ENCODE measurements at regions not wholly inside any gene's neighbourhood (a gene's known extent, or its start where the extent isn't known, plus 50 kb on each side); places are given as distances from the start of the nearest gene placed in this dataset.

DNA sequence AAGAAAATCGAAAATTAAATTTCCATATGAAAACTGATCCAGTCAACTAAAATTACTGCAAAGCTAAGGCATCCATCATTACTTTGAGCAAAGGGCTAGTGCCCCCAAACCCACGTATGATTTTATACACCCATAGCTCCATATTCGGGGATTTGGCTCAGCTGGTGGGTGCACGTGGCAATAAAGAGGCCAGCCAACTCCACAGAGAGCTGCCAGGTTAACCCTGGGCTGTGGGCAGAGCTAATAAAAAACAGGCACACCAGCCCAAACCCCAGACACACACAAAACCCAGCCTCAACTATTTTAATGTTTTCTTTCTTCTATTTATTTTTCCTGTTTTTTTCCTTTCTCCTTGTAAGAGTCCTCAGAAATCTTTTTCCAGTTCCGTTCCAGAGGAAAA is 151.3 kb upstream of the SOX11 start:
- no peak for DNase-seq (ENCODE audit: low spot score)

DNA sequence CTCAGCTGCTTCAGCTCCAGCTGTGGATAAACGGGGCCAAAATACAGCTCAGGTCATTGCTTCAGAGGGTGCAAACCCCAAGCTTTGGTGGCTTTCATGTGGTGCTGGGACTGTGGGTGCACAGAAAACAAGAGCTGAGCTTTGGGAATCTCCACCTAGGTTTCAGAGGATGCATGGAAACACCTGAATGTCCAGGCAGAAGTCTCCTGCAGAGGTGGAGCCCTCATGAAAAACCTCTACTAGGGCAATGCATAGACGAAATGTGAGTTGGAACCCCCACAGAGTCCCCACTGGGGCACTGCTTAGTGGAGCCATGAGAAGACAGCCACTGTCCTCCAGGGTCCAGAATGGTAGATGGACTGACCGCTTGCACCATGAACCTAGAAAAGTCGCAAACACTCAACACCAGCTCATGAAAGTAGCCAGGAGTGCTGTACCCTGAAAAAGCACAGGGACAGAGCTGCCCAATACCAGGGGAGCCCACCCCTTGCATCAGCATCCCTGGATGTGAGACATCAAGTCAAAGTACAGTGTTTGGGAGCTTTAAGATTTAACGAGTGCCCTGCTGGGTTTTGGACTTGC is 147.9 kb upstream of the SOX11 start:
- no peak for DNase-seq (ENCODE audit: low spot score)

DNA sequence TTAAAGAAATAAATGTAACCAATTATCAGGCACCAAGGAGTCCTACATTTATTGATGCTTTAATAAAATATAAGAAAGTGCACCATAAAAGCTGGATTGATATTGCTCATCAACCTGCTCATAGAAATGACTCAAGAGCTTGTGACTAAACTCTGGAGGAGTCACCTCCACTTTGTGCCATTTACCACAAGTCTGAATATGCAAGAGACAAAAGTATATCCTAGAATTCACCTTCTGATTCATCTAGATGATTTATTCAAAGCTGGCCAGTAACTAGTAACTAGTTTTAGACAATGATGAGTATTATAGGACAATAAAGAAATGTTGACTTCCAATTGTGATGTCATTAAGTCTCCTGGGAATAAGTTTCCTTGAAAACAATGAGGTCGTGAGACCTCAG is 146.0 kb upstream of the SOX11 start:
- DNase-seq (ENCODE audit: low spot score), result no peak

DNA sequence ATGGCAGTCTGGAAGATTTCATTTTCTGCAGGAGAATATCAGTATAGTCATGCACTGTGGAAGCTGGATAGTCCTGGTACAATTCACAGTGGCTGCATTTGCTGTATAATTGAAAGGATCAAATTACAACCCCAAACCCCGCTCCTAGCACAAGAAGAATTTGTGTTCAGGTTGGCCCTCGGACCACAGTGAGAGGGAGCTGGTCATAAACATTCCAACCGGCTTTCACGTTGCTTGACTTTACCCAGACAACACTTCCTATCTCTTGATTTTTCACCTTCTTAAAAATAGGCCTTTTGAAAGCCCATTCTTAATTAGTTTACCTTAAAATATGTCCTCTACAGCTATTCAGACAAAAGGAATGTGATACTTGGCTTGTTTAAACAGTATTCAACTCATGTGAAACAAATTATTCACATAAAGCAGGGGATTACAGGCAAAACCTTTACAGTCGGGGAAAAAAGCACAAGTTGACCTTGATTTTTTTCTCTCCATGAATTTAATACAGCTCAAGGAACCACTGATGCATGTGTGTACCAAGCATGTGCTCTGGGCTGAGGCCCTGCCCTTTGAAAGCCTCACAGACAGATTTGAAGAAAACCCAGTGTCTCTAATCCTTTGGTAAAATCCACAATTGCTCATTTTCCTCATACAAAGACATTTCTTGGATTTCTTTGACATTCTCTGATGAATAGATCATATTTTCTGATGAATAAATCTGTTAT is 143.0 kb upstream of the SOX11 start:
- no peak for DNase-seq (ENCODE audit: low spot score)

DNA sequence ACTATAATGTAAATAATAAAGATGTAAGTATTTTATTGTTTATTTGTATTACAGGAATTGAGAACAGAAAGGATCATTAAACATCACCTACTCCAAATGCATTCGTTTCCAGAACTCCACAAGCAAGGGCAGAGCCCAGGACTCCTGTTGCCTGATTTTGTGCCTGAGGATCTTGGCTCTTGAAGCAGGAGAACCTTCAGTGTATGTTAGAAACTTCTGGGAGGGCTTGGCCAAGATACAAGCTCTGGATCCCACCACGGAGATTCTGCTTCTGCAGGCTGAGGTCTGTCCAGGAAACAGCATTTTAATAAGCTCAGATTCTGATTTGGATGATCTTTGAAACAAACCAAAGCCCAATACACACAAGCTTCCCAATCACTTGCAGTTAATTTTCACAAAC is 142.4 kb upstream of the SOX11 start:
- no peak for DNase-seq (ENCODE audit: low spot score)

DNA sequence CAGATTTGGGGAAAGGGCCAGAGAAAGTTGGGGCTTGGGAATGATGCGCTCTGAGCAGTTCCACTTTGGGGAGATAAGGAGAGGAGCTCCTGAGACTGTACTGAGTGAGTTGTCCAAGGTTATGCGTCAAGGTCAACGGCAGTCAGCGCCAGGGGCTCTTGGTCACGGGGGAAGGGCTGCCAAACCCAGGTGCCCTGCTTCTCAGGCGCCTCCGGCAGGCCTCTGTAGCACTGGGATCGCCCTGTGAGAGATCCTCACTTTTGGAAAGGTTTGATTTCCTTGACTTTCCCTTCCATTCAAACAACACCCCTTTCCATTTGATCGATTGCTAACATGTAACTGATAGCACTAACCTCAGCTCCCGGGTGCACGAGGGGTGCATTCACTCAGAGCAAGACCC is 136.5 kb upstream of the SOX11 start:
- no peak for DNase-seq (ENCODE audit: low spot score)

DNA sequence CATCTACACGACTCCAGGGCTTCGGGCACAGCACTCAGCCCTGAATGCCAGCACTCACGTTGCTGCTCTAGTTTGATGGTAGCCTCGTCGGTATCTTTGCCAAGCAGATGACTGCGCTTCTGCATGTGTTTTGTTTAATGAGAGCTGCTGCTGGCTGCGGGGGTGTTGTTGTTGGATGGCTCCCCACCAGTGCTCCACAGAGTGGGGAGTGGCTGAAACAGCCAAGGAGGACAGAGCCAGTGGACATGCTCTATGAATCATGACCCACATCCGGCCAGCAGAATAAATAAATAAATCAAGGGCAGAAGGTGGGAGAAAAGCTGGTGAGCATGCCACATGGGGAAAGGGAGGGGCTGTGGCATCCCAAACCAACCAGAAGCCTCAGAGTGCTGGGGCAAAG is 131.2 kb upstream of the SOX11 start:
- DNase-seq (ENCODE audit: low spot score), result no peak

DNA sequence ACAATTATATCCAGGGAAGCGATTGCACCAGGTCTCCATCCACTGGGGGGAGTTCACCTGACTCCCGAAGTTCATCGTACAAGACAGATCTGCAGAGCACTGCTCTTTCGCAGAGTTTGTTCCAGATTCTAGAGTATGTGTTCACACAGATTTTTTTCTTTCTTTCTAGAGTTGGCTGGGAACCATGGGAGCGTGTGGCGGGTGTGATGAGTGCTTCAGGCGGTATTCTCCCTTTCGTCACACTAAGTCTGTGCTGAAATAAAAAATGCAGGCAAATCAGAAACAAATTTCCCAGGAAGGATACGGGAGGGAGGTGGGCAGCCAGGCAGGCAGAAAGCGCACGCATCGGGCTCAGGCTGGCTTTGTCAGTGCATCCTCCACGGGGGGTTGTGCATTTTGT is 129.8 kb upstream of the SOX11 start:
- DNase-seq (ENCODE audit: low spot score), result no peak

DNA sequence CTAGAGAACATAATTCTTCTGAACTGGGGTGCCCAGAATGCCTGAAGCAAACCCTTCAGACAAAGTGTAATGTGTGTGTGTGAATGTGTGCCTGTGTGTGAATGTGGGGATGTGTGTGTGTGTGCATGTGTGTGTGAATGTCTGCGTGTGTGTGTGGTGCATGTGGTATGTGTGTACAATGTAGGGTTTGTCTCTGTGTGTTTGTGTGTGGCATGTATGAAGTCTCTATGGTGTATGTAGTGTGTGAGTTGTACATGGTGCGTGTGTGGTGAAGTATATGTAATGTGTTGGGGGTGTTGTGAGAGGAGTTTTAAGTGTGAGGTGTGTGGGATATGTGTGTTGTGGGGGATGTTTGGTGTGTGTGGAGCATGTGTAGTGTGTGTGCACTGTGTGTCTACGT is 129.3 kb upstream of the SOX11 start:
- DNase-seq (ENCODE audit: low spot score), result no peak

DNA sequence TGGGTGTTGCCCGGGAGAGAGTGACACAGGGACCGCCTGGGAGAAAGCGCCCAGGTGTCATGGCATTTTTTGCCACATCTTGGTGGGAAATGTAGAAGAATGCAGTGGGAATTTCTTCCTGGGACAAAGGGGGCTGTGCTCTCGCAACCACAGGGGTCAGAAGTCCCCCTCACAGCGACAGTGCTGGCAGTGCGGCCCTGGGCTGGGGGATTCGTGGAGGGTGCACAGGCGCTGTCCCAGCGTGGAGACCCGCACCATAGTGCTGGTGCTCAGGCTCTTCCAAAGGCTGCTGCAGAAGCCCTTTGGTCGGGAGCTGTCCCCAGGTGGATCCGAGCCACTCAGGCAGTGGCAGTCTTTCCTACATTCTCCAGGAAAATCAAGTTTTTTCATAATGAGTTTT is 128.8 kb upstream of the SOX11 start:
- no peak for DNase-seq (ENCODE audit: low spot score)

DNA sequence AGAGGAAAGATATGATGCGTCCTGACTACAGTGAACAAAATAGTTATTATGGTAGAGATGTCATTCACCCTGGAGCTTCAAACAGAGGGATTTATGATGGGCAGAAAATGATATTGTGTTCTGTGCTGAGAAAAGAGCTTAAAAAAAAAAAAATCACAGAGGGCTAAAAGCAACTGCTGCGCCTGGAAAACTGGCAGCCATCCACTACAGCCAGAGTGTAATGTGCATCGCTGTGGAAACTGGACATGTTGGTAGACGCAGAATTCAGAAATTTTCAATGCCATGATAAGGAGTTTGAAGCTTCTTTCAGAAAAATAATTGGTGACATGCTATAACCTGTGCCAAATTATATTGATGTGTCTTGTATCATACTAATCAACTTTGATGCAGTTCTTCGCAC is 122.9 kb upstream of the SOX11 start:
- no peak for DNase-seq (ENCODE audit: low spot score)

DNA sequence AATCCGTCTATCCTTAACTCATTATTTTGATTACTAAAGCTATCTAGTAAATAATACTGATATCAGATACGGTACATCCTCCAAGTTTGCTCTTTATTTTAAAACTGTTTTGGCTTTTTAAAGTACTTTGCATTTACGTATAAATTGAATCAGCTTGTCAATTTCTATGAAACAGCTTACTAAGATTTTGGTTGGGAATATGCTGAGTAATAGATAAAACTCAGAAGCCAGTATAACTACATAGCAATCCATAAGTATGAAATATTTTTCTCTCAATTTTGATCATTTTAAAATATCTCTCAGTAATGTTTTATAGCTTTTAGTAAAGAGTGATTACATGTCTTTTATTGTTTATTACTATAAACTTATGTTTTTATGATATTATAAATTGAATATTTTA is 116.2 kb upstream of the SOX11 start:
- no peak for DNase-seq (ENCODE audit: low spot score)

DNA sequence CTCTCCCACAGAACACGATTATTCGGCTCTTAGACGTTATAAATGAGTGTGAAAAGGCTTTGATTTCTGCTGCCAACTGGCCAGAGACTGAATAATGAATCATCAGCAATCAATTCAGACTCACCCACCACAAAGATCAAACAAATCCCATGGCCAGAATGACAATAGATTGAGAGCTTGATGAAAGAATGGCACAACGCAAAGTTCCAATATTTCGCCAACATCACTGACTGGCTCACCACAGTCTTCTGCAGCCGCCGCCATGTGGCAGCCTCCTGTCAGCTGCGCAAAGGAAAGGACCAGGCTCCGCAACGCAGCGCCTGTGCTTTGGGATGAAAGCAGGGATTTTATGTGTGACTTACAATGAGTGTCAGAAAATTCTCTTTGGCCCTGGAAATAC is 104.4 kb upstream of the SOX11 start:
- DNase-seq (ENCODE audit: low spot score), result peak; percentile 3

DNA sequence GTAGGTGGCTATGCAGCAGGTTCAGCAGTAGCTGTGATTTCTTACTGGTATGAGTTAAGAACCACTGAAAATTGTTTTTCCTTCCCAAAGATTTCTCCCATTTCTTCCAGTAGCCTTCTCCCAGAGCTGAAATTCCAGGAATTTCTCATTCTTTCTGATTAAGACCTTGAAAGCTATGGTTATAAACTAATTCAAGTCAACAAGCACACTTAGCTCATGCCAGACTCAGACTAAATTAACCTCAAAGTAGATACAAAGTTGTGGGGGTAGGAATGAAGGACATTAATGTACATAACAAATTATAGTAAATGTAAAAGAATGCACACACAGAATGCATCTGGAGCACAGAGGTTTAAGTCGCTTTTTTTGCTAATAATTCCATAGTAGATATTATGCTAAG is 103.6 kb upstream of the SOX11 start:
- no peak for DNase-seq (ENCODE audit: low spot score)

DNA sequence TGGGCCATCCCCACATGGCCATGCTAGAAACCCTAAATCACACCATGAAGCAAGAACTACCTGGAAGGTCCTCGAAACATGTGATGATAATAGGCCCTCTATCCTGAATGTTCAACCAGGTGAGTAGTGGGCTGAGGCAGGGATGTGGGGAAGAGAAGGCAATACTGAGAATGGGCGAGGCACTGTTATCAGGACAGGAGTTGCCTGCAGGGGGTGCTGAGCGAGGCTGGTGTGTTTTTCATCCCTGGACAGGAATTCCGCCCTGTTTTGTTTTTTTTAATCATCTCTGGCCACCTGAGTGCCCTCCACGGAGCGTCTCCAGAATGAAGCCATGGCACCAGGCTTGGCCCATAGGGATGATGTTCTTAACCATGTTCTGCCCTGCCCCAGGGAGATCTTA is 103.0 kb upstream of the SOX11 start:
- DNase-seq (ENCODE audit: low spot score), result no peak

DNA sequence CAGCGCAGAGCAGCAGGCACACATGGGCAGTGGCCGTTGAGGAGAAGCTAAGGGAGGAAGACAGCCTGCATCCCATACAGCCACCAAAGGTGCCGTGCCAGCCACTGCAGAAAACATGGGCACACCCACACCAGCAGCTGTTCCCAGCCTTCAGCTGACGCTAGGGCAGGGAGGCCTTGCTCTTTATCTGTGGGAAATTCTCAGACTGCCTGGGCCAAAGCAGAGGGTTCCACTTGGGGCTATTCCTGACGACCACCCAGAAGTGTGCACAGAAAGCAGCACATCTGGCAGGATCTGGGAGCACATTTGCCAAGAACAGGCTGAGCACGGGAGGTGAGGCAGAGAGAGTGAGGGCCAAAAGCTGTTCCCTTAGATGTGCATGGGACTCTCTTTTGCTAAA is 101.3 kb upstream of the SOX11 start:
- DNase-seq (ENCODE audit: low spot score), result no peak

DNA sequence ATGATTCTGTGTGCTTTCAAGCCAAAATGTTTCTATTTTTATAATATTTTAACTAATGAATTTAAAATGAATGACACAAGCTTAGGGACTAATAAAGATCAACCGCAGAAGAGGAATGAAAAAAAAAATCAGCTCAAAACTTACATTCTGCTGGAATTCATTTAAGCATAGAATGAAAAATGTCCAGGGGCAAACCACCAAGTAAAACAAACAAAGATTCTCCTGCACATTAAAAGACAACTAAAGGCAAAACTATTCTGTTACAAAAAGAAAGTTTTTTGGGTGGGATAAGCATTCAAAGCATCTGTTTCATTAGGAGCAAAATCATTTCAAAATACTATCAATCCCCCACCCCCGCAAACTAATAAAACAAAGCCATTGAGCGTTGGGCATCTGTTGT is 99.3 kb upstream of the SOX11 start:
- DNase-seq (ENCODE audit: low spot score), result no peak

DNA sequence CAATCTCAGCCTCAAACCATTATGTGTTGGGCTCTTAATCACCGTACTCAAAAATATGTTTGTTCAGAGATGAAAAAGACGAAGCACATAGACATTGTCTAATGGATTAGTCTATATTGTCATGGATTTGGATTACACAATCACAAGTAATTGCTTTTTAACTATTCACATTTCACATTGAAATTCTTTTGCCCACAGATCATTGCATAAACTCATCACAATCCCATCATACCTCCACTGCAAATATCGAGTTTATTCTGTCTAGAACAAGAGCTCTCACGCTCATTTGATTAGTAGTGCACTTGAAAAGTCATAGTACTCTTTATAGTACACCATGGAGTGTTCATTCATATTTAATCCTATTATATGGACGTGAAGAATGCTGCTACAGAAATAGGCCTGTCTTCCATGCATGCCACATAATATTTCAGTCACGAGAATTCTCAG is 97.9 kb upstream of the SOX11 start:
- no peak for DNase-seq (ENCODE audit: low spot score)

DNA sequence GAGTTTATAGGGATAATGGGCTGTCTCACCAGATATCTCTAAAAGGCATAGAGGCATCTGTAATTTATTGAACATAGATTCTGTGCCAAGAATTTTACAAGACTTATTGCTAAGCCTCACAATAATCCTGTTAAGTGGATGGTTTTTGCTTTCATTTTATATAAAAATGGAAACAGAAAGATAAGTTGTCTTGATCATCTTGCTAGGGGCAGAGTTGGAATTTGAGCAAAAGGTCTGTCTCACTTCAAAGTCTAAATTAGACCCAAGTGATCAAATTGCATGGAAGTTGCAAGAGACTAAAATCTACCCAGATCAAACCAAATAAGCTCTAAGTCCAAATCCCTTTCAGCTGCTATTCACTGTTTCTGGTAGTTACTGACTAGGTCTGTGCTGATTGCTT is 95.3 kb upstream of the SOX11 start:
- no peak for DNase-seq (ENCODE audit: low spot score)

DNA sequence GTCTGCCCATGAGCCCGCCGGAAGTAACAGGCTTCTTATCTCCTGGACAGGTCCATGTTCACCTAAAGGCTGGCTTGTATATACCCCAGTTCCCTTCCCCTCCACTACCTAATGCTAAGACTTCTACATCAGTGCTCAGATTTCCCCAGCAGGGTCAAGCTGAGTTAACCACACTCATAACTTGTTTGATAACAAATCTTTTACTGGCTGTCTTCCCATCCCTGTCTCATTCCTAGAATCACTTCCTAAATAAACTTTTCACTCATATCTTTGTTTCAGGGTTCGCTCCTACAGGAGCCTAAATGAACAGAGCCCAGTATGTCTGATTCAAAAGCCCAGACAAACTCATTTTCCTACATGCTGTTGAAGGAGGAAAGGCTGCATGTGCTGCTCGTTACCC is 94.0 kb upstream of the SOX11 start:
- DNase-seq (ENCODE audit: low spot score), result no peak

DNA sequence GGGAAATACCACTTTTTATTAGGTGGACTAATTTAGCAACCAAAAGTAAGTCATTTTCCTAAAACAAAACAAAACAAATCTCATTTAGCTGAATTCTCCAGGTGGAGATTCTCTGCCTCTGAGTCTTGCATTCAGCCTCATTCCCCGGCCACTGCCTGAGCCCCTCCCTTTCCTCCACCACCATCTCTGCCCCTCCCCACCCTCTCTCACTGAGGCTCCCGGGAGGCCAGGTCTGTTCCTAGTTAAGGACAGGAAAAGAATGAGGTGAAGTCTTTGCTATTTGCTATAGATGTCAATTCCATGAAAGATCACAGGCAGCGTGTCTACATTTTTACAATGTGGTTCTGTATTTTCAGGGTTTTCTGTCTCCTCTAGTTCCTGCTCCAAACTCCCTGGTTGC is 83.0 kb upstream of the SOX11 start:
- no peak for DNase-seq (ENCODE audit: low spot score)

DNA sequence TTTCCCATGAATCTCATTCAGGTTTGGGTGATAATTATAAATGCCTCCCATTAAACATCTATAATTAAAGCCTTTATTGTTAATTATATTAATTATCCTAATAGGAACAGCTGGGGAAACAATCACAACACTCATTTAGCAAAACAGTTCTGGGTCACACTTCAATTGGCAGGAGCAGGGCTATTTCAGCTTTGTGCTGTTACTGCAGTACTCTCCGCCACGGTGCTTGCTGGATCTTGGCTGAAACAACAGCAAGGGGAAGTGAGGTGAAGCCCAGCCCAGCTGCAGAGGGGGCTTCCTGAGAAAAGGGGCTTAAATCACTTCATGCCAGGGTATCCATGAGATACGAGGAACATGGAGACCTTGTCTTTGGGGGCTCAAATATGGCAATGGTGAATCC is 79.5 kb upstream of the SOX11 start:
- DNase-seq (ENCODE audit: low spot score), result no peak

DNA sequence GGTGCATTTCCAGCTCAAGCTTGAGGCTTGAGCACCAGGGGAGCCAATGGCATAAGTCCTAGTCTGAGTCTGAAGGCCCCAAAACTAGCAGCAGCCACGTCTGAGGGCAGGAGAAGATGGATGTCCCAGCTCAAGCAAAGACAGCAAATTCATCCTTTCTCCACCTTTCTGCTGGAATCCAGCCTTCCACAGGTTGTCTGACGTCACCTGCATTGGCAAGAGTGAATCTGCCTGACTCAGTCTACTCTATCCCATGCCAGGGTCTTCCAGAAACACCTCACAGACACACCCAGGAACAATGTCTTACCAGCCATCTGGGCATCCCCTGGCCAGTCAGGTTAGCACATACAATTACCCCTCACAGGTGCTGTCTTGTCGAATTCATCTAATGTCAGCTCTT is 76.2 kb upstream of the SOX11 start:
- no peak for DNase-seq (ENCODE audit: low spot score)

DNA sequence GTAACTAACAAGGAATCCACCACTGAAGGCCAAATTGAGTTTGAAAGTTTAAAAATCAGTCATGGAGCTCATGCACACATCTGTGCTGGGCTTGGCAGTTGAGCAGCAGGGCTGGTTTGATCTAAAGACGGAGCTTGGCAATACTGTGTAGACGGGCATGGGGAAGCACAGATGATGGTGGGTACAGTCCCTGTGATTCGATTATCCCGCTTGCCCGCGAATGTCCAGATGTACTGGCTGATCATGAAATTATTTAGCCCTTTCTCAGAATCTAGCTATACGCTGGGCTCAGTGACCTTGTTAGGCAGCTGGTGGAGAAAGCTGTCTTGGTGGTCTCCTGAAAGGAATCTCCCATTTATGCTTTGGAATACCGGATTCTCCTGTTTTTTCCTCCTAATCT is 74.8 kb upstream of the SOX11 start:
- no peak for DNase-seq (ENCODE audit: low spot score)

All from pons (tissue), 1 donor.